Left lung (tissue), 4 donors: ENCODE measurements at regions not wholly inside any gene's neighbourhood (a gene's known extent, or its start where the extent isn't known, plus 50 kb on each side); places are given as distances from the start of the nearest gene placed in this dataset.
A peak's percentile ranks its signal among the peaks of the same experiment; 100 is the strongest.

Experiments used
- ATAC-seq: fragments of 200-7000 bp; cut with Tn5 transposase; one replicate; pipeline ENCODE4 v1.9.1; 2020; ENCODE audit warnings: moderate library complexity
- DNase-seq, 4 donors: peaks; one replicate each; pipeline ENCODE4 v3.0.0-alpha.2; 2013 to 2020
- H3K27ac ChIP-seq, 2 donors: fragments of 200-600 bp; sonication (generic) in 1 of 2; one replicate each; pipeline versions ENCODE4 v1.5.0 to v1.8.0; 2020 to 2021
- H3K27me3 ChIP-seq, 2 donors: fragments of 200-600 bp; sonication (generic) in 1 of 2; one replicate each; pipeline versions ENCODE4 v1.5.0 to v1.8.0; 2020 to 2021
- H3K36me3 ChIP-seq, 2 donors: fragments of 200-600 bp; sonication (generic) in 1 of 2; one replicate each; pipeline versions ENCODE4 v1.5.0 to v1.8.0; 2020 to 2021
- H3K4me1 ChIP-seq, 2 donors: fragments of 200-600 bp; one replicate each; pipeline ENCODE4 v1.8.0; 2021
- H3K4me3 ChIP-seq, 2 donors: fragments of 200-600 bp; sonication (generic) in 1 of 2; one replicate each; pipeline versions ENCODE4 v1.5.0 to v1.8.0; 2020 to 2021; ENCODE audit warnings: mild to moderate bottlenecking in 1 of 2
- H3K9me3 ChIP-seq, 2 donors: fragments of 200-600 bp; sonication (generic) in 1 of 2; one replicate each; pipeline versions ENCODE4 v1.5.0 to v1.8.0; 2020 to 2021
- CTCF ChIP-seq, 2 donors: fragments of 200-600 bp; sonication (generic) in 1 of 2; IDR thresholded peaks; one replicate each; pipeline versions ENCODE4 v1.5.0 to v1.8.0; 2021; ENCODE audit warnings: antibody characterized with exemption in 2 of 2
- intact Hi-C, 2 donors: fragments of 100-400 bp; cut with DNase I; formaldehyde crosslinking; loops; one replicate each; pipeline versions ENCODE4 v1.11.2 to v1.14.2; 2022
- donor health status: DM: no; HTN: yes; CAD: no.
- donor health status: DM: no; HTN: no; CAD: no.

GRCh38 chr3:88810455-88810854 lies 297.0 kb upstream of the EPHA3 start:
- ATAC-seq (peak; percentile 61), DNase-seq (no peak)
- TF ChIP-seq CTCF (IDR thresholded peaks at IDR 0.05): no peak
- Histone ChIP-seq H3K36me3 (no peaks in the 10 kb centered on the region), H3K9me3 (no peaks in the 10 kb centered on the region), H3K27me3 (no peaks in the 10 kb centered on the region), H3K4me3 (no peak overlapping the region), H3K27ac (no peak overlapping the region), H3K4me1 (no peaks in the 10 kb centered on the region)
- intact Hi-C loops: no loop called here

GRCh38 chr3:88811096-88811495 lies 296.3 kb upstream of the EPHA3 start:
- Histone ChIP-seq H3K9me3 (no peaks in the 10 kb centered on the region), H3K4me1 (no peaks in the 10 kb centered on the region), H3K27me3 (no peaks in the 10 kb centered on the region), H3K36me3 (no peaks in the 10 kb centered on the region), H3K27ac (no peak overlapping the region), H3K4me3 (no peak overlapping the region)
- DNase-seq (no peak), ATAC-seq (no peak)
- no peak for TF ChIP-seq CTCF (IDR thresholded peaks at IDR 0.05)
- intact Hi-C loops: no loop called here

- ATAC-seq (no peak), DNase-seq (no peak)
- intact Hi-C loops: no loop called here
- Histone ChIP-seq H3K27ac (no peak overlapping the region), H3K4me3 (no peak overlapping the region), H3K36me3 (no peaks in the 10 kb centered on the region), H3K4me1 (no peaks in the 10 kb centered on the region), H3K27me3 (no peaks in the 10 kb centered on the region), H3K9me3 (no peaks in the 10 kb centered on the region)
- TF ChIP-seq CTCF (IDR thresholded peaks at IDR 0.05): no peak
Observed at GRCh38 chr3:88812576-88812975, 294.8 kb upstream of the EPHA3 start.

GRCh38 chr3:88816445-88816844 lies 291.0 kb upstream of the EPHA3 start:
- Histone ChIP-seq H3K36me3 (no peaks in the 10 kb centered on the region), H3K4me3 (no peak overlapping the region), H3K27me3 (no peaks in the 10 kb centered on the region), H3K9me3 (no peaks in the 10 kb centered on the region), H3K4me1 (no peaks in the 10 kb centered on the region), H3K27ac (no peak overlapping the region)
- no peak for TF ChIP-seq CTCF (IDR thresholded peaks at IDR 0.05)
- DNase-seq: no peak
- ATAC-seq: no peak
- intact Hi-C loops: no loop called here

- TF ChIP-seq CTCF (IDR thresholded peaks at IDR 0.05): no peak
- Histone ChIP-seq H3K9me3 (no peaks in the 10 kb centered on the region), H3K4me3 (no peak overlapping the region), H3K27ac (no peak overlapping the region), H3K36me3 (no peaks in the 10 kb centered on the region), H3K27me3 (no peaks in the 10 kb centered on the region), H3K4me1 (no peaks in the 10 kb centered on the region)
- ATAC-seq: no peak
- no peak for DNase-seq
- intact Hi-C loops: no loop called here
Observed at GRCh38 chr3:88824666-88825564, 282.5 kb upstream of the EPHA3 start.
